KMS-11 (cell line): ENCODE measurements at regions not wholly inside any gene's neighbourhood (a gene's known extent, or its start where the extent isn't known, plus 50 kb on each side); places are given as distances from the start of the nearest gene placed in this dataset.

Experiments
- H2AFZ ChIP-seq: fragments of 200-600 bp; sonication (generic); 2 replicates; pipeline ENCODE4 v1.6.1; 2016; ENCODE audit warnings: antibody characterized with exemption, mixed run types, low read depth
- H3K27ac ChIP-seq: fragments of 200-600 bp; sonication (generic); 2 replicates; pipeline ENCODE4 v1.6.1; 2016; ENCODE audit warnings: mild to moderate bottlenecking, mixed run types
- H3K27me3 ChIP-seq: fragments of 200-600 bp; sonication (generic); 2 replicates; pipeline ENCODE4 v1.6.1; 2017; ENCODE audit warnings: mild to moderate bottlenecking, low read depth, mixed run types, moderate library complexity; ENCODE audit not compliant: insufficient read depth
- H3K36me3 ChIP-seq: fragments of 200-600 bp; sonication (generic); 2 replicates; pipeline ENCODE4 v1.6.1; 2017; ENCODE audit warnings: mild to moderate bottlenecking, mixed run types; ENCODE audit not compliant: insufficient read depth
- H3K4me1 ChIP-seq: fragments of 200-600 bp; sonication (generic); 2 replicates; pipeline ENCODE4 v1.6.1; 2016; ENCODE audit warnings: mild to moderate bottlenecking, low read depth, mixed run types; ENCODE audit not compliant: poor library complexity, severe bottlenecking
- H3K4me2 ChIP-seq: fragments of 200-600 bp; sonication (generic); 2 replicates; pipeline ENCODE4 v1.7.0; 2016; ENCODE audit warnings: mild to moderate bottlenecking, mixed run types
- H3K4me3 ChIP-seq: fragments of 200-600 bp; sonication (generic); IDR thresholded peaks from 2 replicates; pipeline ENCODE4 v1.6.1; 2017; ENCODE audit warnings: low read depth, low read length, mixed read lengths; ENCODE audit not compliant: insufficient read depth
- H3K79me2 ChIP-seq: fragments of 200-600 bp; sonication (generic); 2 replicates; pipeline ENCODE4 v1.6.1; 2016; ENCODE audit warnings: low read depth, mixed run types; ENCODE audit not compliant: insufficient read depth
- H3K9ac ChIP-seq: fragments of 200-600 bp; sonication (generic); 2 replicates; pipeline ENCODE4 v1.6.1; 2016; ENCODE audit warnings: mild to moderate bottlenecking, mixed run types
- H4K20me1 ChIP-seq: fragments of 200-600 bp; sonication (generic); 2 replicates; pipeline ENCODE4 v1.6.1; 2016; ENCODE audit warnings: mild to moderate bottlenecking, mixed run types; ENCODE audit not compliant: insufficient read depth
- TF ChIP-seq, protein P1 (sequence below): fragments of 200-600 bp; sonication (generic); conservative IDR thresholded peaks from 2 replicates; pipeline ENCODE4 v1.6.1; 2017; ENCODE audit warnings: low read depth, mild to moderate bottlenecking, antibody characterized with exemption, low read length, moderate library complexity, mixed read lengths

DNA sequence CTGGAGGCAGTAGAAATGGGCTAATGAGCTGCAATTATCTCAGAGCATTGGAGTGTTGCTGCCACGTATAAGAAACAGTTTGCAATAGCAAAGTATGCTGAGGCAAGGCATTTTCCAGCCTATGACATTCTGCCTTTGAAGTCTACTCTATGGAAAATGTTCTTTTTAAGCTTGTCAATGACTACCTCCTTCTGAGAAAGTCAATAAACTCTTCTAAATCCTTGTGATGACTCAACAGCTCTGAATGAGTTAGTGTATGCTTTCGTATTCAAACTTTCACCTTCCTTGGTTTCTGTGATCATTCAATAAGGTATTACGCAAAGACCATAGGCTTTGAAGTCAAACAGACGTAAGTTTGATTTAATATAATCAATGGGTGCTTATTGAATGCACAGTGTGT, 111.2 kb downstream of the CAPZA3 start:
- Histone ChIP-seq H4K20me1 (no peaks in the 10 kb centered on the region), H3K4me3 (no peak overlapping the region), H2AFZ (no peak overlapping the region), H3K9ac (no peak overlapping the region), H3K36me3 (no peaks in the 10 kb centered on the region), H3K4me1 (no peaks in the 10 kb centered on the region), H3K4me2 (no peak overlapping the region), H3K79me2 (no peaks in the 10 kb centered on the region), H3K27ac (no peak overlapping the region), H3K27me3 (no peaks in the 10 kb centered on the region)
- TF ChIP-seq, protein P1, sequence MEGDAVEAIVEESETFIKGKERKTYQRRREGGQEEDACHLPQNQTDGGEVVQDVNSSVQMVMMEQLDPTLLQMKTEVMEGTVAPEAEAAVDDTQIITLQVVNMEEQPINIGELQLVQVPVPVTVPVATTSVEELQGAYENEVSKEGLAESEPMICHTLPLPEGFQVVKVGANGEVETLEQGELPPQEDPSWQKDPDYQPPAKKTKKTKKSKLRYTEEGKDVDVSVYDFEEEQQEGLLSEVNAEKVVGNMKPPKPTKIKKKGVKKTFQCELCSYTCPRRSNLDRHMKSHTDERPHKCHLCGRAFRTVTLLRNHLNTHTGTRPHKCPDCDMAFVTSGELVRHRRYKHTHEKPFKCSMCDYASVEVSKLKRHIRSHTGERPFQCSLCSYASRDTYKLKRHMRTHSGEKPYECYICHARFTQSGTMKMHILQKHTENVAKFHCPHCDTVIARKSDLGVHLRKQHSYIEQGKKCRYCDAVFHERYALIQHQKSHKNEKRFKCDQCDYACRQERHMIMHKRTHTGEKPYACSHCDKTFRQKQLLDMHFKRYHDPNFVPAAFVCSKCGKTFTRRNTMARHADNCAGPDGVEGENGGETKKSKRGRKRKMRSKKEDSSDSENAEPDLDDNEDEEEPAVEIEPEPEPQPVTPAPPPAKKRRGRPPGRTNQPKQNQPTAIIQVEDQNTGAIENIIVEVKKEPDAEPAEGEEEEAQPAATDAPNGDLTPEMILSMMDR = no peak

DNA sequence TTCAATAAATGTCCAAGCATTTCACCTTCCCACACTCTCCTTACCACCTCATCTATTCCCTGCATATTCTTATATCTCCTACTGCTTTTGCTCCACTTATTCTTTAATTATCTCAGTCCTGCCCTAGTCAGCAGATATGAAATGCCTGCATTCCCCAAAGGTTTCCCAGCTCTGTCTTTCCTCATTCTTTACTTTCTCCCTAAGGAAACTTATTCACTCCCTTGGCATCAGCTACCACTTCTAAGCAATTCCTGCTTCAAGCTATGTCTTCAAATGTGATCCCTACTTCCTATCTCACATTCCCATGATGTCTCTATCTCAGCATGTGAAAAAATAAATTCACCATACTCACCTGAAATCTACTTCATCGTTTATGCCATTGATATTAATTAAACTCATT, 111.8 kb downstream of the CAPZA3 start:
- Histone ChIP-seq H3K36me3 (no peaks in the 10 kb centered on the region), H3K4me2 (no peak overlapping the region)

DNA sequence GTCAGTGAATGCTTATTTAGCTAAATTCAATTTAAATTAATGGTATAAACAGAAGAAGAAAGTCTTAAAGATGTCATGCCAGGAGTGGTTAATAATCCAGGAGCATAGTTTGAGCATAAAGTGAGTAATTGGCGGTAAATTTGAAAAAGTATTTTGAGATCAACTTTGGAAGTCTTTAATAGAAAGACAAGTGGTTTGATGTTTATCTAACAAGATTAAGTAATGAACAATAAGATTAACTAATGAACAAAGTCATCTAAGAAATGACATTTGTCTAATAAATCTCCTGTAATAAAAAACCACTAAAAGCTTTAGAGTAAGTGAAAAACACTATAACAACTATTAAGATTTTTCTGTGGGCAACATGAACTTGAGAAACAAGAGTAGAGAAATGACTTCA, 112.8 kb downstream of the CAPZA3 start:
- Histone ChIP-seq H3K4me3 (no peak overlapping the region), H3K27me3 (no peaks in the 10 kb centered on the region), H3K4me1 (no peaks in the 10 kb centered on the region), H3K79me2 (no peaks in the 10 kb centered on the region), H4K20me1 (no peaks in the 10 kb centered on the region), H2AFZ (no peak overlapping the region), H3K4me2 (no peak overlapping the region), H3K36me3 (no peaks in the 10 kb centered on the region), H3K27ac (no peak overlapping the region), H3K9ac (no peak overlapping the region)
- TF ChIP-seq, protein P1 = no peak

More for the DNA sequence above, 111.8 kb downstream of the CAPZA3 start:
- Histone ChIP-seq H3K27ac (no peak overlapping the region), H4K20me1 (no peaks in the 10 kb centered on the region), H3K4me1 (no peaks in the 10 kb centered on the region), H3K9ac (no peak overlapping the region), H2AFZ (no peak overlapping the region), H3K27me3 (no peaks in the 10 kb centered on the region), H3K79me2 (no peaks in the 10 kb centered on the region), H3K4me3 (no peak overlapping the region)
- TF ChIP-seq, protein P1 = no peak

- Histone ChIP-seq H3K4me1 (no peaks in the 10 kb centered on the region), H3K79me2 (no peaks in the 10 kb centered on the region), H3K36me3 (no peaks in the 10 kb centered on the region), H3K27me3 (no peaks in the 10 kb centered on the region), H2AFZ (no peak overlapping the region), H3K4me3 (no peak overlapping the region), H4K20me1 (no peaks in the 10 kb centered on the region), H3K9ac (no peak overlapping the region), H3K4me2 (no peak overlapping the region), H3K27ac (no peak overlapping the region)
- TF ChIP-seq, protein P1 = no peak
These were observed 113.4 kb downstream of the CAPZA3 start for GRCh38 chr12:18851271-18851670.
